ENCODE measurements at regions not wholly inside any gene's neighbourhood (a gene's known extent, or its start where the extent isn't known, plus 50 kb on each side); places are given as distances from the start of the nearest gene placed in this dataset.

DNA sequence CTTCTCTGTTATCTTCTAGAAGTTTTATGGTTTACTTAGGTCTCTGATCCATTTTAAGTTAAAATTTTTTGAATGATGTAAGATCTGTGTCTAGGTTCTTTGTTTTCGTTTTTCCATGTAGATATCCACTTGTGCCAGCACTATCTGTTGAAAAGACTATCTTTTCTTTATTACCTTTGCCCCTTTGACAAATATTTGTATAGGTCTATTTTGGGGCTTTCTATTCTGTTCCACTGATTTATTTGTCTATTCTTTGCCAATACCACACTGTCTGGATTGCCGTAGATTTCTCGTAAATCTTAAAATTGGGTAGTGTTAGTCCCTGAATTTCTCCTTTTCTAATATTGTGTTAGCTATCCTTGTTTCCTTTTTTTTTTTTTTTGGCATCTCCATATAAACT lies 71.4 kb upstream of the PDSS1 start:
- Histone ChIP-seq H3K4me3 (ENCODE audit: control insufficient read depth in 2 of 3, extremely low read depth in 1 of 3, insufficient read depth in 2 of 3, low read depth in 1 of 3, low read length in 3 of 3) (no peak overlapping the region), H3K79me2 (ENCODE audit: control insufficient read depth, insufficient read depth, low read length) (no peaks in the 10 kb centered on the region), H3K4me1 (ENCODE audit: control insufficient read depth, extremely low read depth, insufficient read depth, low read length) (peaks cover 9% of the 10 kb centered on the region), H3K9ac (ENCODE audit: control insufficient read depth, extremely low read depth, insufficient read depth, low read length) (no peak overlapping the region), H3K9me3 (ENCODE audit: control insufficient read depth, low read depth, low read length) (no peaks in the 10 kb centered on the region), H2AFZ (ENCODE audit: control insufficient read depth, low read length) (no peak overlapping the region), H3K36me3 (ENCODE audit: control insufficient read depth in 2 of 2, extremely low read depth in 1 of 2, insufficient read depth in 2 of 2, low read length in 2 of 2) (no peaks in the 10 kb centered on the region), H3K27ac (ENCODE audit: control insufficient read depth, insufficient read depth, low read length) (no peak overlapping the region), H3K27me3 (ENCODE audit: control insufficient read depth, extremely low read depth, insufficient read depth, low read length) (no peaks in the 10 kb centered on the region), H3K9me1 (ENCODE audit: control insufficient read depth, extremely low read depth, insufficient read depth, low read length) (no peaks in the 10 kb centered on the region), H3K4me2 (ENCODE audit: control insufficient read depth, extremely low read depth, insufficient read depth, low read depth, low read length) (no peak overlapping the region), H4K20me1 (ENCODE audit: control insufficient read depth, extremely low read depth, insufficient read depth, low read length) (no peaks in the 10 kb centered on the region)
- DNase-seq (ENCODE audit: low read depth, low spot score) (no peak), FAIRE-seq (no peak)
- no peak for TF ChIP-seq EZH2 (IDR thresholded peaks at IDR 0.05; ENCODE audit: low read length)
- TF ChIP-seq, protein P1, sequence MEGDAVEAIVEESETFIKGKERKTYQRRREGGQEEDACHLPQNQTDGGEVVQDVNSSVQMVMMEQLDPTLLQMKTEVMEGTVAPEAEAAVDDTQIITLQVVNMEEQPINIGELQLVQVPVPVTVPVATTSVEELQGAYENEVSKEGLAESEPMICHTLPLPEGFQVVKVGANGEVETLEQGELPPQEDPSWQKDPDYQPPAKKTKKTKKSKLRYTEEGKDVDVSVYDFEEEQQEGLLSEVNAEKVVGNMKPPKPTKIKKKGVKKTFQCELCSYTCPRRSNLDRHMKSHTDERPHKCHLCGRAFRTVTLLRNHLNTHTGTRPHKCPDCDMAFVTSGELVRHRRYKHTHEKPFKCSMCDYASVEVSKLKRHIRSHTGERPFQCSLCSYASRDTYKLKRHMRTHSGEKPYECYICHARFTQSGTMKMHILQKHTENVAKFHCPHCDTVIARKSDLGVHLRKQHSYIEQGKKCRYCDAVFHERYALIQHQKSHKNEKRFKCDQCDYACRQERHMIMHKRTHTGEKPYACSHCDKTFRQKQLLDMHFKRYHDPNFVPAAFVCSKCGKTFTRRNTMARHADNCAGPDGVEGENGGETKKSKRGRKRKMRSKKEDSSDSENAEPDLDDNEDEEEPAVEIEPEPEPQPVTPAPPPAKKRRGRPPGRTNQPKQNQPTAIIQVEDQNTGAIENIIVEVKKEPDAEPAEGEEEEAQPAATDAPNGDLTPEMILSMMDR (optimal IDR thresholded peaks at IDR 0.05 in 1 of 3, IDR thresholded peaks at IDR 0.05 in 1 of 3, conservative IDR thresholded peaks at IDR 0.05 in 1 of 3; ENCODE audit: extremely low read depth in 1 of 3, insufficient read depth in 2 of 3, low read length in 3 of 3): no peak
- dilution Hi-C loops (cut with MboI; ENCODE audit: extremely low pct_ligation_motif_present, low sequenced_read_pairs): no loop called here

DNA sequence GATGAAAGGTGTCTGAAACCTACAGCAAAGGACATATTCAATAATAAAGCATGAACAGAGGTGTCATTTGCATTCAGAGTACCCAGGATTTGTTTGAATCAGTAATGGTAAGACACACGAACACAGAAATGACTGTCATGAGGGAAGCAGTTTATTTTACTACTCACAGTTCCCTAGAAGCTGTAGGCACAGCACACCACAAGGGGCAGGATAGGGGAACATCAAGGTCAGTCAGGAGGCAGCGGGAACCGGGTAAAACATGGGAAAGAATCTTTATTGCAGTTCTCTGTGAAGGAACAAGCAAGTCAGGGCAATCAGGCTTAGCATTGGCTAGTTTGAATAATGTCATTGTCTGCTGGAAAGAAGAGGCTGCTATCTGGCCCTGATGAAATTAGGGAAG lies 70.2 kb upstream of the PDSS1 start:
- H2AFZ ChIP-seq (ENCODE audit: control insufficient read depth, low read length): no peak overlapping the region
- H3K27me3 ChIP-seq (ENCODE audit: control insufficient read depth, extremely low read depth, insufficient read depth, low read length): no peaks in the 10 kb centered on the region
- H3K36me3 ChIP-seq (ENCODE audit: control insufficient read depth in 2 of 2, extremely low read depth in 1 of 2, insufficient read depth in 2 of 2, low read length in 2 of 2): no peaks in the 10 kb centered on the region
- H3K4me1 ChIP-seq (ENCODE audit: control insufficient read depth, extremely low read depth, insufficient read depth, low read length): peaks cover under 1% of the 10 kb centered on the region
- TF ChIP-seq EZH2 (IDR thresholded peaks at IDR 0.05; ENCODE audit: low read length): no peak
- TF ChIP-seq, protein P1 (optimal IDR thresholded peaks at IDR 0.05 in 1 of 3, IDR thresholded peaks at IDR 0.05 in 1 of 3, conservative IDR thresholded peaks at IDR 0.05 in 1 of 3; ENCODE audit: extremely low read depth in 1 of 3, insufficient read depth in 2 of 3, low read length in 3 of 3): no peak
- dilution Hi-C loops (cut with MboI; ENCODE audit: extremely low pct_ligation_motif_present, low sequenced_read_pairs): no loop called here
- no peaks in the 10 kb centered on the region for H4K20me1 ChIP-seq (ENCODE audit: control insufficient read depth, extremely low read depth, insufficient read depth, low read length)
- no peaks in the 10 kb centered on the region for H3K9me1 ChIP-seq (ENCODE audit: control insufficient read depth, extremely low read depth, insufficient read depth, low read length)
- no peak for FAIRE-seq
- H3K27ac ChIP-seq (ENCODE audit: control insufficient read depth, insufficient read depth, low read length): no peak overlapping the region
- H3K4me3 ChIP-seq (ENCODE audit: control insufficient read depth in 2 of 3, extremely low read depth in 1 of 3, insufficient read depth in 2 of 3, low read depth in 1 of 3, low read length in 3 of 3): no peak overlapping the region
- DNase-seq (ENCODE audit: low read depth, low spot score): no peak
- no peak overlapping the region for H3K9ac ChIP-seq (ENCODE audit: control insufficient read depth, extremely low read depth, insufficient read depth, low read length)
- no peak overlapping the region for H3K4me2 ChIP-seq (ENCODE audit: control insufficient read depth, extremely low read depth, insufficient read depth, low read depth, low read length)
- H3K79me2 ChIP-seq (ENCODE audit: control insufficient read depth, insufficient read depth, low read length): no peaks in the 10 kb centered on the region
- H3K9me3 ChIP-seq (ENCODE audit: control insufficient read depth, low read depth, low read length): no peaks in the 10 kb centered on the region

Data from keratinocyte (primary cell).